Subcutaneous abdominal adipose tissue (tissue), 5 donors: ENCODE measurements at regions not wholly inside any gene's neighbourhood (a gene's known extent, or its start where the extent isn't known, plus 50 kb on each side); places are given as distances from the start of the nearest gene placed in this dataset.

Source experiments
- H3K27ac ChIP-seq: one replicate; pipeline ENCODE4 v1.7.0; 2013; ENCODE audit warnings: low read depth, mild to moderate bottlenecking, inconsistent platforms, low read length, moderate library complexity
- H3K27me3 ChIP-seq, 5 donors: one replicate each; pipeline ENCODE4 v1.7.0; 2013; ENCODE audit warnings: low read length in 5 of 5, inconsistent platforms in 1 of 5; ENCODE audit not compliant: control insufficient read depth in 5 of 5, insufficient read depth in 4 of 5
- H3K36me3 ChIP-seq, 5 donors: one replicate each; pipeline ENCODE4 v1.7.0; 2013; ENCODE audit warnings: low read length in 5 of 5; ENCODE audit not compliant: control insufficient read depth in 5 of 5, insufficient read depth in 5 of 5
- H3K4me1 ChIP-seq, 5 donors: one replicate each; pipeline ENCODE4 v1.7.0; 2013; ENCODE audit warnings: low read length in 5 of 5, mild to moderate bottlenecking in 3 of 5, moderate library complexity in 1 of 5; ENCODE audit not compliant: control insufficient read depth in 5 of 5, insufficient read depth in 5 of 5
- H3K4me3 ChIP-seq, 5 donors: one replicate each; pipeline ENCODE4 v1.7.0; 2013; ENCODE audit warnings: low read length in 5 of 5, low read depth in 1 of 5
- H3K9ac ChIP-seq, 5 donors: one replicate each; pipeline ENCODE4 v1.7.0; 2013; ENCODE audit warnings: low read length in 5 of 5, mild to moderate bottlenecking in 4 of 5, moderate library complexity in 3 of 5
- H3K9me3 ChIP-seq, 5 donors: one replicate each; pipeline ENCODE4 v1.7.0; 2013; ENCODE audit warnings: low read length in 5 of 5; ENCODE audit not compliant: control insufficient read depth in 5 of 5
- donor health status: healthy.
- donor health status: healthy.
- donor health status: healthy.
- donor health status: healthy.
- donor health status: healthy.

GRCh38 chr18:26706911-26707351 is 158.6 kb downstream of the AQP4 start:
- no peak overlapping the region for H3K27ac ChIP-seq
- no peak overlapping the region for H3K9ac ChIP-seq
- no peak overlapping the region for H3K4me3 ChIP-seq
- H3K27me3 ChIP-seq, result peaks cover 0 to 4% (median 0%) of the 10 kb centered on the region in 5 donors
- no peaks in the 10 kb centered on the region for H3K9me3 ChIP-seq
- no peaks in the 10 kb centered on the region for H3K4me1 ChIP-seq
- H3K36me3 ChIP-seq, result no peaks in the 10 kb centered on the region

GRCh38 chr18:26705757-26706156 is 157.4 kb upstream of the KCTD1 start:
- H3K9me3 ChIP-seq, result no peaks in the 10 kb centered on the region
- H3K36me3 ChIP-seq, result no peaks in the 10 kb centered on the region
- no peak overlapping the region for H3K4me3 ChIP-seq
- no peak overlapping the region for H3K9ac ChIP-seq
- no peak overlapping the region for H3K27ac ChIP-seq
- peaks cover 0 to 4% (median 0%) of the 10 kb centered on the region in 5 donors for H3K27me3 ChIP-seq
- H3K4me1 ChIP-seq, result no peaks in the 10 kb centered on the region

GRCh38 chr18:26703170-26703930 is 155.0 kb upstream of the KCTD1 start:
- Histone ChIP-seq H3K4me3 (no peak overlapping the region), H3K27ac (no peak overlapping the region), H3K9ac (no peak overlapping the region), H3K9me3 (no peaks in the 10 kb centered on the region), H3K4me1 (no peaks in the 10 kb centered on the region), H3K27me3 (no peaks in the 10 kb centered on the region), H3K36me3 (no peaks in the 10 kb centered on the region)

GRCh38 chr18:26702086-26702485 is 153.7 kb upstream of the KCTD1 start:
- no peaks in the 10 kb centered on the region for H3K9me3 ChIP-seq
- no peaks in the 10 kb centered on the region for H3K4me1 ChIP-seq
- no peaks in the 10 kb centered on the region for H3K36me3 ChIP-seq
- no peak overlapping the region for H3K4me3 ChIP-seq
- no peak overlapping the region for H3K27ac ChIP-seq
- H3K27me3 ChIP-seq, result no peaks in the 10 kb centered on the region
- H3K9ac ChIP-seq, result no peak overlapping the region

GRCh38 chr18:26700728-26701127 is 152.4 kb upstream of the KCTD1 start:
- Histone ChIP-seq H3K4me1 (no peaks in the 10 kb centered on the region), H3K36me3 (no peaks in the 10 kb centered on the region), H3K27me3 (no peaks in the 10 kb centered on the region), H3K27ac (no peak overlapping the region), H3K4me3 (no peak overlapping the region), H3K9me3 (no peaks in the 10 kb centered on the region), H3K9ac (no peak overlapping the region)

GRCh38 chr18:26700201-26700600 is 151.8 kb upstream of the KCTD1 start:
- Histone ChIP-seq H3K4me1 (no peaks in the 10 kb centered on the region), H3K9me3 (no peaks in the 10 kb centered on the region), H3K4me3 (no peak overlapping the region), H3K27ac (no peak overlapping the region), H3K27me3 (no peaks in the 10 kb centered on the region), H3K36me3 (no peaks in the 10 kb centered on the region), H3K9ac (no peak overlapping the region)

- Histone ChIP-seq H3K36me3 (no peaks in the 10 kb centered on the region), H3K4me3 (no peak overlapping the region), H3K9ac (no peak overlapping the region), H3K9me3 (peaks cover 0 to 3% (median 0%) of the 10 kb centered on the region in 5 donors), H3K4me1 (no peaks in the 10 kb centered on the region), H3K27me3 (no peaks in the 10 kb centered on the region), H3K27ac (no peak overlapping the region)
Observed at GRCh38 chr18:26697186-26697884, 149.0 kb upstream of the KCTD1 start.

GRCh38 chr18:26696786-26697185 is 148.4 kb upstream of the KCTD1 start:
- Histone ChIP-seq H3K9me3 (peaks cover 0 to 3% (median 0%) of the 10 kb centered on the region in 5 donors), H3K27me3 (no peaks in the 10 kb centered on the region), H3K27ac (no peak overlapping the region), H3K4me1 (no peaks in the 10 kb centered on the region), H3K36me3 (no peaks in the 10 kb centered on the region), H3K9ac (no peak overlapping the region), H3K4me3 (no peak overlapping the region)

- H3K27ac ChIP-seq, result no peak overlapping the region
Observed at GRCh38 chr18:26696308-26696707, 148.0 kb upstream of the KCTD1 start.

GRCh38 chr18:26689226-26689879 is 141.0 kb upstream of the KCTD1 start:
- Histone ChIP-seq H3K4me3 (no peak overlapping the region), H3K36me3 (no peaks in the 10 kb centered on the region), H3K9ac (no peak overlapping the region), H3K4me1 (no peaks in the 10 kb centered on the region), H3K27ac (no peak overlapping the region), H3K9me3 (peaks cover 0 to 4% (median 0%) of the 10 kb centered on the region in 5 donors), H3K27me3 (no peaks in the 10 kb centered on the region)

More at GRCh38 chr18:26696308-26696707, 148.0 kb upstream of the KCTD1 start:
- Histone ChIP-seq H3K9ac (no peak overlapping the region), H3K4me1 (no peaks in the 10 kb centered on the region), H3K4me3 (no peak overlapping the region), H3K9me3 (peaks cover 0 to 3% (median 0%) of the 10 kb centered on the region in 5 donors), H3K36me3 (no peaks in the 10 kb centered on the region), H3K27me3 (no peaks in the 10 kb centered on the region)
